PC-3 (cell line): ENCODE measurements at regions not wholly inside any gene's neighbourhood (a gene's known extent, or its start where the extent isn't known, plus 50 kb on each side); places are given as distances from the start of the nearest gene placed in this dataset.

Experiments used
- ATAC-seq: fragments of 200-7000 bp; cut with Tn5 transposase; 2 replicates; pipeline ENCODE4 v1.9.1; 2020; ENCODE audit warnings: mild to moderate bottlenecking, moderate library complexity
- BruUV-seq: library from RNA; stranded (reverse); fragments of 400-500 nt; replicated peaks from 2 replicates; lab custom pipeline; 2021; lab: Mats Ljungman, UMichigan
- CTCF ChIA-PET: fragments of 300-600 bp; sonication (Branson Sonifier 250); formaldehyde crosslinking; loops from one replicate; lab custom pipeline; 2022; ENCODE audit warnings: antibody characterized with exemption; lab: Charles Lee
- POLR2A ChIA-PET: fragments of 300-600 bp; sonication (Branson Sonifier 250); formaldehyde crosslinking; loops from one replicate; lab custom pipeline; 2022; ENCODE audit warnings: antibody characterized with exemption; ENCODE audit not compliant: unreplicated experiment; lab: Charles Lee
- DNase-seq: peaks from one replicate; pipeline ENCODE4 v3.0.0-alpha.2; 2015
- H2AFZ ChIP-seq: fragments of 300-600 bp; sonication (generic); 2 replicates; pipeline ENCODE4 v1.6.0; 2016; ENCODE audit warnings: antibody characterized with exemption, low read length
- H3F3A ChIP-seq: fragments of 300-600 bp; sonication (generic); one replicate; pipeline ENCODE4 v1.6.0; 2017; ENCODE audit warnings: antibody characterized with exemption, low read length, control low read depth, mild to moderate bottlenecking; ENCODE audit not compliant: unreplicated experiment
- H3K27ac ChIP-seq: fragments of 300-600 bp; sonication (generic); 2 replicates; pipeline ENCODE4 v1.5.1; 2016; ENCODE audit warnings: mild to moderate bottlenecking, low read length
- H3K27me3 ChIP-seq: fragments of 300-600 bp; sonication (generic); 2 replicates; pipeline ENCODE4 v1.6.1; 2016; ENCODE audit warnings: low read length, mixed read lengths
- H3K36me3 ChIP-seq: fragments of 300-600 bp; sonication (generic); 2 replicates; pipeline ENCODE4 v1.6.1; 2016; ENCODE audit warnings: low read depth, mixed run types, low read length, mixed read lengths
- H3K4me1 ChIP-seq: fragments of 300-600 bp; sonication (generic); 2 replicates; pipeline ENCODE4 v1.5.1; 2016; ENCODE audit warnings: low read length; ENCODE audit not compliant: insufficient read depth
- H3K4me2 ChIP-seq: fragments of 300-600 bp; sonication (generic); 2 replicates; pipeline ENCODE4 v1.6.0; 2016; ENCODE audit warnings: low read length
- H3K4me3 ChIP-seq: fragments of 300-600 bp; sonication (generic); 2 replicates; pipeline ENCODE4 v1.5.1; 2016; ENCODE audit warnings: mild to moderate bottlenecking, low read length, mixed read lengths
- H3K79me2 ChIP-seq: fragments of 300-600 bp; sonication (generic); 2 replicates; pipeline ENCODE4 v1.6.1; 2017; ENCODE audit warnings: low read length, mixed read lengths
- H3K9ac ChIP-seq: fragments of 300-600 bp; sonication (generic); 2 replicates; pipeline ENCODE4 v1.6.0; 2016; ENCODE audit warnings: mild to moderate bottlenecking, low read length
- H3K9me2 ChIP-seq: fragments of 300-600 bp; sonication (generic); replicated peaks from 2 replicates; pipeline ENCODE4 v1.6.1; 2016; ENCODE audit warnings: mixed run types, low read length, mixed read lengths
- H3K9me3 ChIP-seq: fragments of 300-600 bp; sonication (generic); 2 replicates; pipeline ENCODE4 v1.6.1; 2016; ENCODE audit warnings: low read length, mixed read lengths
- H4K20me1 ChIP-seq: fragments of 300-600 bp; sonication (generic); 2 replicates; pipeline ENCODE4 v1.6.1; 2016; ENCODE audit warnings: low read length, mixed read lengths
- CTCF ChIP-seq: fragments of 300-600 bp; sonication (generic); conservative IDR thresholded peaks from 2 replicates; pipeline ENCODE4 v1.5.1; 2017; ENCODE audit warnings: antibody characterized with exemption, low read depth, mild to moderate bottlenecking, low read length
- EZH2 ChIP-seq: fragments of 300-600 bp; sonication (generic); IDR thresholded peaks from one replicate; pipeline ENCODE4 v1.6.1; 2017; ENCODE audit warnings: antibody characterized with exemption, mild to moderate bottlenecking, low read length; ENCODE audit not compliant: unreplicated experiment
- EZH2phosphoT487 ChIP-seq: fragments of 300-600 bp; sonication (generic); IDR thresholded peaks from 2 replicates; pipeline ENCODE4 v1.6.1; 2018; ENCODE audit warnings: mild to moderate bottlenecking, antibody characterized with exemption, low read length, borderline replicate concordance
- intact Hi-C: fragments of 100-400 bp; cut with micrococcal nuclease; formaldehyde crosslinking; loops from 2 replicates; pipeline ENCODE4 v1.9.0; 2023

- no peak for TF ChIP-seq CTCF
- TF ChIP-seq EZH2: no peak
- H3F3A ChIP-seq: no peaks in the 10 kb centered on the region
- intact Hi-C loops: no loop called here
- ATAC-seq: no peak
- ChIA-PET CTCF (no interaction called here), POLR2A (no interaction called here)
- no peaks in the 10 kb centered on the region for H3K9me2 ChIP-seq
- no peak overlapping the region for H3K4me3 ChIP-seq
- H3K4me2 ChIP-seq: no peak overlapping the region
- no peak overlapping the region for H3K9ac ChIP-seq
- no TSS peak for BruUV-seq
- H3K27ac ChIP-seq: no peak overlapping the region
- H4K20me1 ChIP-seq: no peaks in the 10 kb centered on the region
- H3K27me3 ChIP-seq: no peaks in the 10 kb centered on the region
- no peaks in the 10 kb centered on the region for H3K4me1 ChIP-seq
- no peaks in the 10 kb centered on the region for H3K36me3 ChIP-seq
- H2AFZ ChIP-seq: no peak overlapping the region
- no peaks in the 10 kb centered on the region for H3K79me2 ChIP-seq
- DNase-seq: peak; percentile 8
- H3K9me3 ChIP-seq: no peaks in the 10 kb centered on the region
These were observed 248.0 kb upstream of the PDE3A start for GRCh38 chr12:20120403-20120725.

- Histone ChIP-seq H3K9ac (no peak overlapping the region), H3K9me2 (no peaks in the 10 kb centered on the region), H3K27ac (no peak overlapping the region), H2AFZ (no peak overlapping the region), H3K4me3 (no peak overlapping the region), H3K9me3 (no peaks in the 10 kb centered on the region), H3K79me2 (no peaks in the 10 kb centered on the region), H3K4me1 (no peaks in the 10 kb centered on the region), H3K36me3 (no peaks in the 10 kb centered on the region), H3F3A (no peaks in the 10 kb centered on the region), H3K4me2 (no peak overlapping the region), H3K27me3 (no peaks in the 10 kb centered on the region), H4K20me1 (no peaks in the 10 kb centered on the region)
- TF ChIP-seq EZH2 (no peak), CTCF (no peak), EZH2phosphoT487 (no peak)
- ChIA-PET POLR2A (no interaction called here), CTCF (no interaction called here)
- ATAC-seq: peak; percentile 24; the same call in 1 of the 2 replicates
- DNase-seq: no peak
- BruUV-seq: no TSS peak
- intact Hi-C loops: no loop called here
These were observed 246.1 kb upstream of the PDE3A start for GRCh38 chr12:20122274-20122673.

GRCh38 chr12:20123465-20123864 is 244.9 kb upstream of the PDE3A start:
- TF ChIP-seq CTCF (no peak), EZH2 (no peak), EZH2phosphoT487 (no peak)
- Histone ChIP-seq H2AFZ (no peak overlapping the region), H3K79me2 (no peaks in the 10 kb centered on the region), H3K9me2 (no peaks in the 10 kb centered on the region), H3K9me3 (no peaks in the 10 kb centered on the region), H3K4me3 (no peak overlapping the region), H4K20me1 (no peaks in the 10 kb centered on the region), H3K36me3 (no peaks in the 10 kb centered on the region), H3K27ac (no peak overlapping the region), H3F3A (no peaks in the 10 kb centered on the region), H3K4me1 (no peaks in the 10 kb centered on the region), H3K4me2 (no peak overlapping the region), H3K27me3 (no peaks in the 10 kb centered on the region), H3K9ac (no peak overlapping the region)
- BruUV-seq: no TSS peak
- intact Hi-C loops: no loop called here
- POLR2A ChIA-PET: no interaction called here
- DNase-seq: no peak
- ATAC-seq: no peak
- CTCF ChIA-PET: no interaction called here
